Bronchial epithelial cell (primary cell): ENCODE measurements at regions not wholly inside any gene's neighbourhood (a gene's known extent, or its start where the extent isn't known, plus 50 kb on each side); places are given as distances from the start of the nearest gene placed in this dataset.

Experiments used
- DNase-seq: peaks from one replicate; pipeline ENCODE4 v3.0.0-alpha.2; 2010; ENCODE audit warnings: low read depth
- FAIRE-seq: peaks from 2 replicates; lab custom pipeline; 2011; peaks lifted over from hg19 to GRCh38; lab: Jason Lieb, UNC
- H3K27me3 ChIP-seq: 2 replicates; pipeline ENCODE4 v1.5.1; 2011; ENCODE audit warnings: low read length; ENCODE audit not compliant: control insufficient read depth, insufficient read depth
- H3K36me3 ChIP-seq: 2 replicates; pipeline ENCODE4 v1.5.1; 2011; ENCODE audit warnings: low read length; ENCODE audit not compliant: control insufficient read depth, insufficient read depth
- H3K4me3 ChIP-seq: 2 replicates; pipeline ENCODE4 v1.5.1; 2011; ENCODE audit warnings: mild to moderate bottlenecking, low read depth, low read length, control low read depth
- TF ChIP-seq, protein P1 (sequence below): IDR thresholded peaks from 2 replicates; pipeline ENCODE4 v1.5.1; 2011; ENCODE audit warnings: mild to moderate bottlenecking, moderate library complexity, low read length, control low read depth, inconsistent platforms; ENCODE audit not compliant: insufficient read depth, severe bottlenecking

DNA sequence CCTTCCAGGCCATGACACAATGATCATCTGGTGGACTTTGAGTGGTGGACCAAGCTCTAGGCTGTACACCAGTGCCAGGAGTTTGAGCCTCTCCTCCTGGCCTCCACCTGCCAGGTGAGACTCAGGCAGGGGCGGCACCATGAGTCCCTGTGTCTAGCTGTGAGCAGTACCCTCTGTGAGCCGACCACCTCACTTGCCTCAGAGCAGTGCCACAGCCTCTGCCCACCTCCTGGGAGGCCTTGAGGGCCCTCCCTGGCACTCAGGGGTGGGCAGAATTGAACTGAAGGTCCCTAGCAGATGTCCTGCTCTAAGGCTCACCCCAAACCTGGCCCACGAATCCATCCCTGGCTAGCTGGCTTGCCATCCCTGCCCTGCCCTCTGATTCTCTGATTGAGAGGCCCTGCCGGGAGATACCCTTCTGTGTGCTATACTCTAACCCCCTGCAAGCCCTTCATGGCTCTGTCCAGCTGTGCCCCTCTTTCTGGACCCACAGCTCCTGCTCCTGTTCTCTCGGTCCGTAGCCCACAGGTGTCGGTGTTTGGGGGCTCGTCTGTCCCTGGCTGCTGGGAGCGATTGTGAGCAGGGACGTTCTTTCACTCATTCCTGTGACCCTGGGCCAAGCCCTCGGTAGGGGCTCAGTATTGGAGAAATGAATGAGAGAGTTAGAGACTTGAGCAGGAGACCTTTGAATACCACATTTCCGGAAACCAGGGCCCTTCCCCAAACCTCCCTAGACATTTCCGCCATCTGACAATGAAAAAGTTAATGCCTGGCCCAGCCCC, 70.0 kb downstream of the INHBB start:
- TF ChIP-seq, protein P1, sequence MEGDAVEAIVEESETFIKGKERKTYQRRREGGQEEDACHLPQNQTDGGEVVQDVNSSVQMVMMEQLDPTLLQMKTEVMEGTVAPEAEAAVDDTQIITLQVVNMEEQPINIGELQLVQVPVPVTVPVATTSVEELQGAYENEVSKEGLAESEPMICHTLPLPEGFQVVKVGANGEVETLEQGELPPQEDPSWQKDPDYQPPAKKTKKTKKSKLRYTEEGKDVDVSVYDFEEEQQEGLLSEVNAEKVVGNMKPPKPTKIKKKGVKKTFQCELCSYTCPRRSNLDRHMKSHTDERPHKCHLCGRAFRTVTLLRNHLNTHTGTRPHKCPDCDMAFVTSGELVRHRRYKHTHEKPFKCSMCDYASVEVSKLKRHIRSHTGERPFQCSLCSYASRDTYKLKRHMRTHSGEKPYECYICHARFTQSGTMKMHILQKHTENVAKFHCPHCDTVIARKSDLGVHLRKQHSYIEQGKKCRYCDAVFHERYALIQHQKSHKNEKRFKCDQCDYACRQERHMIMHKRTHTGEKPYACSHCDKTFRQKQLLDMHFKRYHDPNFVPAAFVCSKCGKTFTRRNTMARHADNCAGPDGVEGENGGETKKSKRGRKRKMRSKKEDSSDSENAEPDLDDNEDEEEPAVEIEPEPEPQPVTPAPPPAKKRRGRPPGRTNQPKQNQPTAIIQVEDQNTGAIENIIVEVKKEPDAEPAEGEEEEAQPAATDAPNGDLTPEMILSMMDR: no peak
- Histone ChIP-seq H3K4me3 (no peak overlapping the region), H3K36me3 (no peaks in the 10 kb centered on the region), H3K27me3 (no peaks in the 10 kb centered on the region)
- FAIRE-seq (no peak), DNase-seq (no peak)

- TF ChIP-seq, protein P1: no peak
- FAIRE-seq (no peak), DNase-seq (no peak)
- Histone ChIP-seq H3K36me3 (no peaks in the 10 kb centered on the region), H3K4me3 (no peak overlapping the region), H3K27me3 (peaks cover 4% of the 10 kb centered on the region)
Measured at GRCh38 chr2:120418174-120418787, 72.3 kb downstream of the INHBB start.

- FAIRE-seq (no peak), DNase-seq (no peak)
- Histone ChIP-seq H3K4me3 (no peak overlapping the region), H3K36me3 (no peaks in the 10 kb centered on the region), H3K27me3 (peaks cover 4% of the 10 kb centered on the region)
- TF ChIP-seq, protein P1: peak; percentile 17
Measured at GRCh38 chr2:120419073-120419472, 73.1 kb downstream of the INHBB start.

DNA sequence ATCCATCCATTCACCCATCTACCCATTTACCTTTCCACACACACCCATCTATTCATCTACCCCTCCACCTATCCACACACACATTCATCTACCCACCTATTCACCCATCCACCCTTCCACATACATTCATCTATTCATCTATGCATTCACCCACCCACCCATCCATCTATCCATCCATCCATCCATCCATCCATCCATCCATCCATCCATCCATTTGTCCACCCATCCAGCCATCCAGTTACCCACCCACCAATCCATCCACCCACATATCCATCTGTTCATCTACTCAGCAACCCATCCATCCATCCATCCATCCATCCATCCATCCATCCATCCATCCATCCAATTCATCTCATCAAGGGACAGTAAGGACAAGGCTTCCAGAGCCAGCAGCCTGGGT, 74.0 kb downstream of the INHBB start:
- H3K36me3 ChIP-seq: no peaks in the 10 kb centered on the region
- TF ChIP-seq, protein P1: no peak
- no peak overlapping the region for H3K4me3 ChIP-seq
- DNase-seq (no peak), FAIRE-seq (no peak)
- H3K27me3 ChIP-seq: peaks cover 4% of the 10 kb centered on the region

DNA sequence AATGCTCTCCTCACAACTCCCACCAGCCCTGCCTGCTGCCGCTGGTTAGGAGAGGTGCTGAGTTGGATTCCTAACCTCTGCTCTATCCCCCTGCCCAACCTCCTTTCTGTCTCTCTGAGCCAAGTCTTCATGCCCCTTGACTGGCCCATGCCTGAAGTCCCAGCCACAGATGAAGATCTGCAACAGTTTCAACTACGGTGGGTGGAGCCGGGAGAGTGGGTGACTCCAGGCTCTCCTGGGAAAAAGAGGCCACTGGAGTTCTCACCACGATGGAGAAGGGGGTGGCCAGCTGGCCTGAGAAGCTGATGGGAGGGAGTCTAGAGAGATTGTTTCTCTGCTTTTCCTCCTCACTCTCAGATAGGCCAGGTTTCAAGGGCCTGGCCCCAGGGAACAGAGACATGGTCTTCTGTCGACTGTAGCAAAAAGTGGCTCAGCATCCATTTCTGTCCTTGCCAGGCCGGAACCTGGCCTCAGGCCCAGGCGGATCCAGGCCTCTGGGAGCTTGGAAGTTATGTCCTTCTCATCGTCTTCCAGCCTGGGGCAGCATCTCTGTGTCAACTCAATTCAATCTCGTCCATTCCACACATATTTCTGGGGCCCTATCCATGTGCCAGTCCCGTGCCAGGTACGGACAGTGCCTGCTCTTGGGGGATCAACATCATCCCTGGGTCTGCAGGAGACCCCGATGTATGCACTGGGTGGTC, 75.3 kb downstream of the INHBB start:
- no peak for DNase-seq

More for the DNA sequence above, 75.3 kb downstream of the INHBB start:
- TF ChIP-seq, protein P1: no peak
- Histone ChIP-seq H3K27me3 (peaks cover 4% of the 10 kb centered on the region), H3K4me3 (no peak overlapping the region), H3K36me3 (no peaks in the 10 kb centered on the region)
- FAIRE-seq: peak; percentile 32
